Ammon's horn (tissue), 1 donor: ENCODE measurements at regions not wholly inside any gene's neighbourhood (a gene's known extent, or its start where the extent isn't known, plus 50 kb on each side); places are given as distances from the start of the nearest gene placed in this dataset.

ENCODE experiments used
- DNase-seq: peaks from one replicate; pipeline ENCODE4 v3.0.0-alpha.2; 2016; ENCODE audit warnings: low spot score

- no peak for DNase-seq
These were observed 72.6 kb upstream of the CAPRIN2 start for GRCh38 chr12:30827101-30828066.

GRCh38 chr12:30826276-30826675 lies 71.5 kb upstream of the CAPRIN2 start:
- no peak for DNase-seq

GRCh38 chr12:30825341-30825740 lies 70.6 kb upstream of the CAPRIN2 start:
- DNase-seq = no peak

- no peak for DNase-seq
These were observed 69.6 kb upstream of the CAPRIN2 start for GRCh38 chr12:30824311-30824710.

- DNase-seq = no peak
These were observed 69.0 kb upstream of the CAPRIN2 start for GRCh38 chr12:30823764-30824163.

- peak; percentile 7 for DNase-seq
These were observed 68.5 kb upstream of the CAPRIN2 start for GRCh38 chr12:30823156-30823699.

- DNase-seq = peak; percentile 75
These were observed 67.8 kb upstream of the CAPRIN2 start for GRCh38 chr12:30822385-30823155.

GRCh38 chr12:30820406-30820946 lies 65.7 kb upstream of the CAPRIN2 start:
- no peak for DNase-seq

GRCh38 chr12:30818562-30818961 lies 63.8 kb upstream of the CAPRIN2 start:
- no peak for DNase-seq

- DNase-seq = no peak
These were observed 62.2 kb upstream of the CAPRIN2 start for GRCh38 chr12:30816742-30817465.

GRCh38 chr12:30814295-30814655 lies 59.5 kb upstream of the CAPRIN2 start:
- DNase-seq = no peak

- no peak for DNase-seq
These were observed 59.0 kb upstream of the CAPRIN2 start for GRCh38 chr12:30813525-30814294.

- DNase-seq = no peak
These were observed 57.2 kb upstream of the CAPRIN2 start for GRCh38 chr12:30811966-30812365.

- DNase-seq = no peak
These were observed 56.2 kb upstream of the CAPRIN2 start for GRCh38 chr12:30810918-30811317.

GRCh38 chr12:30807695-30808034 lies 52.9 kb upstream of the CAPRIN2 start:
- DNase-seq = no peak

- peak; percentile 81 for DNase-seq
These were observed 52.4 kb upstream of the CAPRIN2 start for GRCh38 chr12:30806989-30807694.

GRCh38 chr12:30805959-30806358 lies 51.2 kb upstream of the CAPRIN2 start:
- no peak for DNase-seq
